HG03565 (cell line): ENCODE measurements at regions not wholly inside any gene's neighbourhood (a gene's known extent, or its start where the extent isn't known, plus 50 kb on each side); places are given as distances from the start of the nearest gene placed in this dataset.
A peak's percentile ranks its signal among the peaks of the same experiment; 100 is the strongest.

Source experiments
- ATAC-seq: cut with Tn5 transposase; IDR thresholded peaks from one replicate; pipeline ENCODE4 v1.9.1; 2021; ENCODE audit warnings: mild to moderate bottlenecking, moderate library complexity; ENCODE audit not compliant: unreplicated experiment

GRCh38 chr4:81639248-81639647 lies 167.5 kb upstream of the RASGEF1B start:
- no peak for ATAC-seq

- no peak for ATAC-seq
Observed at GRCh38 chr4:81638698-81639097, 167.0 kb upstream of the RASGEF1B start.

- ATAC-seq = peak; percentile 83
Observed at GRCh38 chr4:81635739-81636138, 164.0 kb upstream of the RASGEF1B start.

- no peak for ATAC-seq
Observed at GRCh38 chr4:81634766-81635549, 163.3 kb upstream of the RASGEF1B start.

- ATAC-seq = no peak
Observed at GRCh38 chr4:81634165-81634564, 162.5 kb upstream of the RASGEF1B start.

- ATAC-seq = no peak
Observed at GRCh38 chr4:81632581-81633299, 161.0 kb upstream of the RASGEF1B start.

- ATAC-seq = peak; percentile 54
Observed at GRCh38 chr4:81631958-81632441, 160.3 kb upstream of the RASGEF1B start.

GRCh38 chr4:81629366-81629765 lies 157.7 kb upstream of the RASGEF1B start:
- ATAC-seq = no peak

- no peak for ATAC-seq
Observed at GRCh38 chr4:81628489-81628888, 156.8 kb upstream of the RASGEF1B start.

GRCh38 chr4:81627590-81627989 lies 155.9 kb upstream of the RASGEF1B start:
- ATAC-seq = no peak

GRCh38 chr4:81626851-81627250 lies 155.1 kb upstream of the RASGEF1B start:
- no peak for ATAC-seq

- no peak for ATAC-seq
Observed at GRCh38 chr4:81625422-81626417, 154.0 kb upstream of the RASGEF1B start.

- ATAC-seq = no peak
Observed at GRCh38 chr4:81623434-81623833, 151.7 kb upstream of the RASGEF1B start.

- no peak for ATAC-seq
Observed at GRCh38 chr4:81622474-81623184, 150.9 kb upstream of the RASGEF1B start.

- no peak for ATAC-seq
Observed at GRCh38 chr4:81622028-81622427, 150.3 kb upstream of the RASGEF1B start.

- ATAC-seq = no peak
Observed at GRCh38 chr4:81621490-81621889, 149.8 kb upstream of the RASGEF1B start.

GRCh38 chr4:81620442-81620841 lies 148.7 kb upstream of the RASGEF1B start:
- no peak for ATAC-seq

GRCh38 chr4:81617545-81617944 lies 145.8 kb upstream of the RASGEF1B start:
- ATAC-seq = no peak

- no peak for ATAC-seq
Observed at GRCh38 chr4:81611221-81611620, 139.5 kb upstream of the RASGEF1B start.

- ATAC-seq = no peak
Observed at GRCh38 chr4:81609844-81610243, 138.1 kb upstream of the RASGEF1B start.
